Medulla oblongata (tissue), 1 donor: ENCODE measurements at regions not wholly inside any gene's neighbourhood (a gene's known extent, or its start where the extent isn't known, plus 50 kb on each side); places are given as distances from the start of the nearest gene placed in this dataset.

ENCODE experiments used
- DNase-seq: peaks from one replicate; pipeline ENCODE4 v3.0.0-alpha.2; 2015; ENCODE audit errors: extremely low spot score

DNA sequence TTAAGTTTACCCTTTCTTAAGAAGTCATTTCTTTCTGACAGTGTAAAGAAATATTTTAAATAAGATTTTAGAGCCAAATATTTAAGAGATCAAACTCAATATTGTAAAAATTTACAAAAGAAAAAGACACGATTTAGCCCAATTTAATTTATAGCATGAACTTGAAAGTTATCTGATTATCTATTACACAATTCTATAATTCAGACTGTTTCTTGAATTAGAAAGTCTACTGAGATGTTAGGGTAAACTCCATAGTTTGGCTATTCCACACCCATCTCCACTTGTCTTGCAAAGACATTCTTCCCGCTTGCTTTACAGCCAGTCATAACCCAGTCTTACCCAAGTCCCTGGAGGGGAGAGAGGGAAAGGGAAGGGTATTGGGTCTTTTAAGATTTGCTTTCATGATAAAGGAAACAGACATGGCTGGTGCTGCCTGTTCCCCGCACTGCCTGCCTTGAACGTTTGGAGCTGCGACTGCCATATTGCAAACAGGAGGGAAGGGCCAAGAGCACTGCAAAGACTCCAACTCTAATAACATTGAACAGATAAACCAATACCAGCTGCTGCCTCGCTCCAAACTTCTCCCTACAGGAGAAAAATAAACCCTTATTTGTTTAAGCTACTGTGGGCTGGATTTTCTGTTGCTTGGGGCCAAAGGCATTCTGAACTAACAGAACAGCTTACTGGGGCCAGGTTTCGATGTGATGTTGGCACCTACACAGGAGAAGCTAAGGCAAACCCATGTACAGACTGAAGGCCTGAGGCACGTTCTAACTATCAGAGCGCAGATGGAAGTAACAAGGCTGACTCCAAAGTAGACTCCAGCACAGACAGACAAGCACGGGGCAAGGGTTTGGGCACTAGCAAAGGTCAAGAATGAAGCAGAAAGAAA, 552.3 kb upstream of the JARID2 start:
- no peak for DNase-seq

DNA sequence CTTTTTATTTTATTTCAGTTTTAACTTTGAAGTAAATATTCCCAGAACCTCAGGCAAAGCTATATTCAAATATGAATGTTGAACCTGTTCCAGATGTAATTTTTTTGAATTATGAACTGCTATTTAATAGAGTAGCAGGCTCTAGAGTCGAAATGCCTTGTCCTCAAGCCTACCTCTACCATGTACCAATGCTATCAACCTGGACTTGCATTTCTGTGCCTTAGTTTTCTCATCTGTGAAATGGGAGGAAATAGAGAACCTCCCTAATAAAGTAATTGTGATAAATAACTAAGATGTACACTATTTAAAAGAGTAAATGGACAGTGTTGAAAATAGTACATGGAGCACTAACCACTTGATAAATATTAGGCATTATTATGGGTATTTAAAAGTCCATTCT, 551.6 kb upstream of the JARID2 start:
- DNase-seq = no peak

DNA sequence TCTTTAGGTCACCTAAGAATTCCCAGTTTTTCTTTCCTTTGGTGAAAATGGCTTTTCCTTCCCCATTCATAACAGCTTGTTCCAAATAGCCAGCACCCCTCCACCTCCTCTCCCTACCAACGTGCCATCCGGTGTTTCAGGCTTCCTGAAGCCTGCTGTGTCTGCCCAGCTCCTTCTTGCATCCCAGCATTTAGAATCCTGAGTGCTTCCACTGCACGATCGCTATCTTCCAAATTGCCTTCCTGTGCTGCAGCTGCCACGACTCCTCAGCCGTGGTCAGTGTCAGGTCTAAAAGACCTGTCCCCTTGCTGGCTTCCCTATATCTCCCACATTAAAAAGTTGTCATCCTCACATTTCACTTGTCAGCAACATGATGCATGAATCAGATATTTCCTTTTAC, 550.3 kb upstream of the JARID2 start:
- DNase-seq = no peak

DNA sequence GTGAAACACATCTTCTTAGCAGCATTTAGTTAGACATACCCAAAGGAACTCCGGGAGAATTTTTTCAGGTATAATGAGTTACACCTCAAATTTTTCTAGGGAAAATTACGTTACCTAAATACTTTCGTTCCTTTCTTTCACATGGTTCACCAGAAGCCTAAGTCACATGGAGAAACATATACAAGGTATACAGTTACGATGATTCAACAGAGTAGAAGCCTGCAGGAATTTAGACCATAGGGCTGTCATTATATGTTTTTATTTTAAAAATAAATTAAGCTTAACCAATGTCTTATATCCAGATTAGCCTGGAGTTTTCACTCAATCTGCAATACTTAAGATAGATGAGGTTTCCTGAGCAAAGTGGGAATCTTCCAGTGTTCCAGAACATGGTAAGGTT, 549.5 kb upstream of the JARID2 start:
- no peak for DNase-seq

DNA sequence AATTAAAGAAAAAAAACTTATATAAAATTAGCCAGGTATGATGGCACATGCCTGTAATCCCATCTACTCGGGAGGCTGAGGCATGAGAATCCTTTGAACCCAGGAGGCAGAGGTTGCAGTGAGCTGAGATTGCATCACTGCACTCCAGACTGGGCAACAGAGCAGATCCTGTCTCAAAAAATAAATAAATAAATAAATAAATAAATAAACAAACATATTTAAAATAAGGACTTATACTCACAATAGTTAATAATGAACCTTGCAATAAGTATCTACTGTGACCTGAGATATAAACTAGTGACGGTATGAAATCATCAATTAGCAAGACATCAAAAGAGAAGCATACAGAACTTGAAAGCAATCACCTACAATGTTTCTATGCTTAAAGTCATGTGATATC, 548.4 kb upstream of the JARID2 start:
- DNase-seq = no peak

DNA sequence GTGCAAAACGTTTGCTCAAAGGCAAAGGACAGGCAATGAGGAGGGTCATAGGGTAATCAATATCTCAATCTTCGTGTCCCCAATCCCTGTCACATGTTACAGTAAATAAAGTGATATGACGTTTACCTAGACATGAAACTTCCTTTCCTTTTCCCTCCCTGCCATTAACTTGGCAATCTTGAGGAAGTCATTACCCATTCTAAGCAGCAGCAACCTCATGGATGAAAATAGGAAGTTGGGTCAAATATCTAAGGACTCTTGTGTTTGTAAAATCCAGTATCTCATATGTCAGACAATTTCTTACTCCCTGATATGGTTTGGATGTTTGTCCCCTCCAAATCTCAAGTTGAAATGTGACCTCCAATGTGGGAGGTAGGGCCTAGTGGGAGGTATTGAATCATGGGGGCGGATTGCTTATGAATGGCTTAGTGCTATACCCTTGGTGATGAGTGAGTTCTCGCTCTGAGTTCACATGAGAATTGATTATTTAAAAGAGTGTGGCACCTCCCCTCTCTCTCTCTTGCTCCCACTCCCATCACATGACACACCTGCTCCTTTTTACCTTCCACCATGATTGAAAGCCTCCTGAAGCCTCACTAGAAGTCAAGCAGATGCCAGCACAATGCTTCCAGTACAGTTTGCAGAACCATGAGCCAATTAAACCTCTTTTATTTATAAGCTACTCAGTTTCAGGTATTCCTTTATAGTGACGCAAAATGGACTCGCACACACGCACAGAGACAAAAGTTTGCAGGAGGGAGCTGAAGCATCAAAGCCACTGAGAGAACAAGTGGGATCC, 545.9 kb upstream of the JARID2 start:
- no peak for DNase-seq

DNA sequence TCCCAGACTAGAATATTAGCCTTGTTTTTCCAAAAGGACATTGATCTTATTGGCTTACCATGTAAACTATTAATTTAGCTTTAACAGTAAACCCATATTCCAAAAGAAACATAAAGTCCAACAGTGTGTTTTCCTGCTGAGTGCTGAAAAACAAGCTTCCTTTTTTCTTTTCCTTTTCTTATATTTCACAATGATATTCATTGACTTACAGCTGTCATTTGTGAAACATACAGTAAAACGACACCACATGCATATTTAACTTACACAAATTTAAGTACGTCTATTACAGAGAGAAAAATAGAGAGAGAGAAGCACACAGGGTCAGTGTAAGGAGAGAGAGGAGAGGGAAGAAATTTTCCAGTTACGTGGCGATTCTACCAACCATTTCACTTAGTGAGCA, 543.9 kb upstream of the JARID2 start:
- no peak for DNase-seq

DNA sequence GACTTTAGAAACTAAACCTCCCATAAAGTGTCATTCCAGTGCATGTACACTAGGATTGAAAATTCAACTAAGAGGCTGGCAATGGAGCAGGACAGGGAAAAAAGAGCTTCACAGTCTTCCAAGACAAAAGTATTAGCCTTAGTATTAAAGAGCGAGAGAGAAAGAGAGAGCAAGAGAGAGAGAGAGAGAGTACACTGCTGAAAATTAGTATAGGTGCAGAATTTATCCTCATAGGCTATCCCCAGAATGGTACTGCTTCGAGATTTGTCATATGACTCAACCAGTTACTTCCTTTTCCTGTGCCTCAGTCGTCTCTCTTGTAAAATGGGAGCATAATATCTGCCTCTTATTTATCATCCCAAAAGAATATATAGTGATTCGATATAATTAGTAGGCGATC, 543.2 kb upstream of the JARID2 start:
- no peak for DNase-seq

DNA sequence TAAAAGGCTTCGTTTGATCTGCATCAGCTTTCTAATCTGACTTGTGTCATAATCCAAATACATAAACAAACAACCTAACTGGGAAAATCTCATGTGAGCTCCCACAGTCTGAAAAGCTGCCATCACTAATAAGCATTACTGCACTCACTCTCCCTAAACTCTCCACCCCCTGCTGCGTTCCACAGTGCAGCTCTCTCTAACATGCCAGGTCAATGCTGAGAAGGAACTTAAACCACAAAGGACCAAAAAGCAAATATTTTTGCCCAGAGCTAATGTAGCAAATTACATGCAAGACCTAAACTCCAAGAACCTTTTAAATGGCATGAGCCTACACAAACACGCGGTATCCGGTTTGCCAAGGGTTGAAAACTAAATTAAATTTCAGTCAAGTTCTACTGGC, 542.3 kb upstream of the JARID2 start:
- DNase-seq = no peak

DNA sequence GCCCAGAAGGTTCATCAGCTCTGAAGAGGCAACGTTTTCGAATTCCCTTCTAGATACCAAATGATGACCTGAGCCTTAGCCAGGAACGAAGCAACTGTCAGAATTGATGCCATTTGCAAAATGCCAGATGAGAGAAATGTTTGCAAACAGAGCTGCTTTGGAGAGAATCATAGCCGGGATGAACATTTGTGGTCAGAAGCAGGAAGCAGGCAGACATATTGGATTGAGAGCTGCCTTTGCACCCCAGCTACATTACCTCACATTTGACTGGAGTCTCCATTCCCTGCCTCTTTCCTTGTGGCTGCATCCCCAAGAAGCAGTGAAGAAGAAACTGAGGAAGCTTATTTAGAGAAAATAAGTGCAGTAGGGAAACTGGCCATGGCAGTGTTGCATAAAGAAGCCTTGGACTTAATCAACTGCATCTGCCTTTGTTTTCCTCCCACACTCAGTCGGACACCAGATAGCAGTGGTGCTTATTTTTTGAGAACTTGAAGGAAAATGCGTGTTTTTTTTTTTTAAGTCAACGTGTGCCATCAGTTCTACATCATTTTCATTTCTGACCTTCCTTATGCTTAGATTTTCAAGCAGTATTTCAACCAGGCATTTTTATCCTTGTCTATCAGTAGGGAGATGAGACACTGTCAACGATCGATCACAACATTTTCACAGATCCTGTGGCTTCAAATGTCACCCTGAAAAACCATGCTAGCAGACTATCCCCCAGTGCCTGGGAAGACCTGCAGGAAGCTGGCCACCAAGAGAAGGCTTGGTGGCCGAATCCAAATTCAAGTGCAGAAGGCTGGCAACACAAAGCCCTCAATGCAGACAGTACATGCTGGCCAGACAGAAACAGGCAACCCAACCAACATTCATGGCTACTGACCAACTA, 541.2 kb upstream of the JARID2 start:
- no peak for DNase-seq

DNA sequence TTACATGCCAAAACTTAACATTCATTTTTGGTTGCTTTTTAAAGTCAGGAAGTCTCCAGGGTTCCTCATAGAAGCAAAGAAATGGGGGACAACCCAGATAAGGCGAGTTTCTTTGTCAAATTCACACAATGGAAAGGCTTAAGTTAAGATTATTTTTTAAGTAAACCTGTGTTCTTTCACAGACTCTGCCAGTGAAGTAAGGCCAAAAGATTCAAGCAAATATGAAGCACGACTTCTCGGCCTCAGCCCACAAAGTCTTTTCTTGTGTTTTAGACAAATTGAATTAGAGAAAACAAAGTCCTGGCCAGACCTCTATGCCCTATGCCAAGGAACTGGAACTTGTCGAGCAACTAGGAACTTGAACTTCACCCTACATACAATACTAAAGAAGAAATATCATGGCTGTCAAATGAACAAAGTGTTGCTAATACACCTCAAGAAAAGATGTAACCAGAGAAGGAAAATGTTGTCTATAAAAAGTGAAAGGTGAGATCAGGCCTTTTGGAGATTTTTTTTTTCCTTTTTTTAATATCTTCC, 540.0 kb upstream of the JARID2 start:
- DNase-seq = no peak

DNA sequence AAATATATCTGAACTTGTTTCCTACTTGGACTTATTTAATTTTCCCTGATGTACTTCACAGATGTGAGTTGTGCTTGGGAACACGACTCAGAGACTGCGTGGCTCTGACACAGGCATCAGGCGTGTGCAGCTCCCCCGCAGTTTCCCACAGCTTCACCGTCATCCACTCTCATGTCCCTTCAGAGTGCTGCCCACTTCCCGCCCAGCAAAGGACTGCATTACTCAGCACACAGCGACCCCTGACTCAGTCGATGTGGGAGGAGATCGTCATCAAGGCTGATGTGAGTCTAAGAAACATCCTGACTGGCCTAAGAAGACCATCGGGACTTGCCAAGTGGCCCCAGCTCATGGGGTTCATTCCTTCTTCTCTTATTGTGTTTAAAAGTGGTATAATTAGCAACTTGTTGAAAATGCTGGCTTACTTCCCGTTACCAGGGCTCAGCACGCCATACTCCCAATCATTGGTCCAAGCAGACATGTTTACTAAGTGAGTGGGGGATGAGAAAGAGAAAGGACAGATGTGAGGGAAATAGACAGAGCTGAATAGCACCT, 539.4 kb upstream of the JARID2 start:
- DNase-seq = peak; percentile 46

DNA sequence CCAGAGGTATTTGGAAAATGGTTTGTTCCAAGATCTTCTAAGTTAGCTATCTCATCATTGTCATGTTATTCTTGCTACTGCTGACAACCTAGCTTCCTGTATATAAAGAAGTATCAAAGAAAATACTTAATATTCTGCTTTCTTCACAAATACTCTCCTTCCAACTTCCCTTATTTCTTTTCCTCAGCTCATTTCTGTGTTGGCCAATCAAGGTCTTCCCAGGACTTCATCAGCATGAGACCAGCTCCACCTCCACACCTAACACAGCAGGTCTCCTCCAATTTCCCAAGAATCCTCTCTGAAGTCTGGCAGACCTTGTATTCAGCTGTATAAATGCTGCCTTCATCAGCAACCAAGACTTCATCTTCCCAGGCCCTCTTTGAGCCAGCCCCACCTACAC, 538.6 kb upstream of the JARID2 start:
- DNase-seq = no peak

DNA sequence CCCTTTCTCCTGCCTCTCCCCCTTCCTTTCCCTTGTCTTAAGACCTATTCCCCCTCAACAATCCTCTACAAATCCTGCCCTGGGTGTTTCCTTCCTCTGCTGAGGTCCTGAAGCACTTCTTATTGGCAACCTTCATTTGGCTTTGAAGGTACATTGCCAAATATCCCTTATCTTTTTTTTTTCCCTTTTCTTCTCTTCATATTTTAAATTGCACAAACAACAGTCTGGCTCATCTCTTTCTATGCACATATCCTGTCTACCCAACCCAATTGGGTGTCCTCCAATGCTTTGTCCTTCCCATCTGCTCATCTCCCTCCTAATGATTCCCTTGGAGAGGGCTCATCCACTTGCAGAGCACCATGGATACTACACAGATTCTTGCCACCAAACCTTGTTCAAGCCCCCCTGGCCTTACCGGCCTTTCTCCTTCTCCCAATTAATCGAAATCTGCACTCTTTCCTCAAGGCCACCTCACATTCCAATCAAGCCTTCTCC, 537.9 kb upstream of the JARID2 start:
- DNase-seq = no peak

DNA sequence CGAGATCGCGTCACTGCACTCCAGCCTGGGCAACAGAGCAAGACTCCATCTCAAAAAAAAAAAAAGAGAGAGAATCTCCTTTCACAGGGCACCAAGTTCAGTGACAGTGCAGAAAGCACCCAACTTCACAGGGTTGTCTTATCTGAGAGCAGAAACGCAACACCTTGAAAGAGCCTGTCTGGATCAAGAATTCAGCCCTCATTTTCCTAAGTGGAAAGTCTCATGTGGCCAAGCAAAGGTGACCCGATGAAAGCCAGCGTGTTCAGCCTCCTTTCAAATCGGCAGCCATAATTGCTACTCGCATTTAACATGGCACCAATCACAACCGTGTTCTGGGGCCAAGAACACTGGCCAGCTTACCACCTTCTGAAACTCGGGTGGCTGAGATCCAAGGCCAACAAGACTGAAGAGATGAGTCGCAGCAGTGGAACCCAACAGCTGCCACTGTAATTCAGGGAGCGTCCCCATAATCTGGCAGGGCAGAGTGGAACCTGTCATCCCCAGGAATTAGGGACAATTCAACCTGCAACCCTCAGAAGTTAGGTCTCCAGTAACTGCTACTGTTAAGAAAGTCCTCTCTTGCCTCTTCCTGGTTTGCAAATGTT, 536.7 kb upstream of the JARID2 start:
- DNase-seq = no peak

DNA sequence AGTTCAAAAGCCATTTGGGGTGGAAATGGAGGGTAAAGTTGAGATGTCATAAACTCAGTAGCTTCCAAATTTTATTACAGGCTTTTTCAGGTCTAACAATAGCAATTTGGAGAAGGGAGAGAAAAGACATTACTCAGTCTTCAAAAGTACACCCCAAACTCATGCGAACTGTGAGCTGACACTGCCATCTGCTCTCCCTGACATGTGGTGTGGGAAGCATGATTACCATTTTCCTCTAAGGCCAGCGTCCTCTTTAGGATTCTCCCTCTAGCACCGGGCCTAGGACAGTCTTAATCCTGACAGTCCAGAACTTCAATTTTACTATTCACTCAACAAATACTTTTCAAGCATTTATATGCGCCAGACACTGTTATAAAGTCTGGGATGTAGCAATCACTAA, 536.0 kb upstream of the JARID2 start:
- DNase-seq = no peak

DNA sequence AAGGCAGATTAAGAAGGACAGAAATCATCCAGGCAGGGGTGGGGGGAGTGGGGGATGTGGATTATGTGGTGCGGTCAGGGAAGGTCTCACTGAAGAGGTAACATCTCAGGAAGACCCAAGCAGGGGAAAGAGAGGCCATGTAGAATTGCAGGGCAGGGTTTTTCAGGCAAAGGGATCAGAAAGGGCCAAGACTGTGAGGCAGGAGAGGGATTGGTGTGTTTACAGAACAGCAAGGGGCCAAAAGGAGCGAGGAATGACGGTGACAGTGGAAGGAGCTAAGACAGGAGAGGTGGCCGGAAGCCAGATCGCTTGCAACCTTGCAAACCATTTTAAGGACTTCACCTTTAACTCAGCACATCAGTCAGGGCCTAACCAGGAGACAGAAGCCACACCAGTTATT, 535.4 kb upstream of the JARID2 start:
- DNase-seq = no peak

DNA sequence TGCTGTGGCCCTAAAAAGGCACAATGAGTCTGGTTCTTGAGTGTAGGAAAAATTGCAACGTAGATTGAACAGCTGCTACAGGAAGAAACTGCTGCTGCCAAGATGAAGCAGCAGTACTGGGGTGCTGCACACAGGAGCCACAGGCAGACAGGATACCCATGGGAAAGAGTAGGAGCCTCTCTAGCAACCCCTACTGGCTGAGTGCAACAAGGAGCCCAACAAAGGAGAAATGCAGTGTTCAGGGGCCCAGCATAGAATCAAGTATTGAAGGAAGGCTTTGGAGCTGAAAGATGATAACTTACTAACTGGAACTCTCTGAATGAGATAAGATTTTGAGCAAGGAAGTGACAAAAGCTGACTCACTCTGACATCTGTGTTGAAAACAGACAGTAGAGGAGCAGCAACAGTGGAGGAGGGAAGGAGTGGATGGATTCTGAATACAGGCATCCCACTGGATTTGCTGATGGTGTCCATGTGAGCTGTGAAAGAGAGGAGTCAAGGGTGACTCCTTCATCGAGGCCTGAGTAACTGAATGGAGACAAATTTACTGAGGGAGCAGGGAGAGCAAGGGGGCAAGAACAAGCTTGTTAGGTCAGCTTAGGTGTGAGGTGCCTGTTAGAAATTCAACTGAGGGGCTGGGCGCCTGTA, 534.7 kb upstream of the JARID2 start:
- DNase-seq = peak; percentile 50

DNA sequence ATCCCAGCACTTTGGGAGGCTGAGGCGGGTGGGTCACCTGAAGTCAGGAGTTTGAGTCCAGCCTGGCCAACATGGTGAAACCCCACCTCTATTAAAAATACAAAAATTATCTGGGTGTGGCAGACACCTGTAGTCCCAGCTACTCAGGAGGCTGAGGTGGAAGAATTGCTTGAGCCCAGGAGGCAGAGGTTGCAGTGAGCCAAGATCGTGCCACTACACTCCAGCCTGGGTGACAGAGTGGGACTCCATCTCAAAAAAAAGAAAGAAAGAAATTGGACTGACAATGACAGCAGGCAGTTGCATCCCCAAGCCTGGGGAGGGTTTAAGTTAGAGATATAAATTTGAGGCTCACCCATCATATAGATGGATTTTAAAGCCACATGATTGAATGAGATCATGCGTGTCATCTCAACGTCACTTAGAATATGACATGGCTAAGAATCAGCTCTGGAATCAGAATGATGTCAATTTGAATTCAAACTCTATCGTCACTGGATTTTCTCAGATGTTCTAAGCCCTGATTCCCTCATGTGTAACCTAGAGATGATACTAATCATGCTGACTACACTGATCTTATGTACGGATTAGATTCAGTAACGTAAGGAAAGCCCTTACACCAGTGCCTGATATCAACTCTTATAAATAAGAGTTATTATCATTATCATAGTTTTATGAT, 534.0 kb upstream of the JARID2 start:
- no peak for DNase-seq
